Caco-2 (cell line): ENCODE measurements at regions not wholly inside any gene's neighbourhood (a gene's known extent, or its start where the extent isn't known, plus 50 kb on each side); places are given as distances from the start of the nearest gene placed in this dataset.

Source experiments
- BruUV-seq: library from RNA; stranded (reverse); fragments of 400-500 nt; replicated peaks from 2 replicates; lab custom pipeline; 2021; lab: Mats Ljungman, UMichigan
- CTCF ChIA-PET: fragments of 300-600 bp; sonication (Branson Sonifier 250); formaldehyde crosslinking; loops from one replicate; lab custom pipeline; 2022; ENCODE audit warnings: antibody characterized with exemption; lab: Charles Lee
- POLR2A ChIA-PET: fragments of 300-600 bp; sonication (Branson Sonifier 250); formaldehyde crosslinking; loops from one replicate; lab custom pipeline; 2022; ENCODE audit warnings: antibody characterized with exemption; lab: Charles Lee
- DNase-seq, 2 experiments: peaks; one replicate each; pipeline versions ENCODE4 v3.0.0 to v3.0.0-alpha.2; 2020 to 2022
- H3K27me3 ChIP-seq: replicated peaks from 2 replicates; pipeline ENCODE4 v1.6.0; 2011; ENCODE audit warnings: low read length; ENCODE audit not compliant: control insufficient read depth, insufficient read depth
- H3K36me3 ChIP-seq: 2 replicates; pipeline ENCODE4 v1.5.1; 2011; ENCODE audit warnings: low read length; ENCODE audit not compliant: control insufficient read depth, insufficient read depth
- H3K4me1 ChIP-seq: fragments of 250-450 bp; sonication (Bioruptor Pico); 2 replicates; pipeline ENCODE4 v1.5.1; 2020; ENCODE audit warnings: mild to moderate bottlenecking
- H3K4me3 ChIP-seq: 2 replicates; pipeline ENCODE4 v1.5.1; 2011; ENCODE audit warnings: low read depth, mild to moderate bottlenecking, control low read depth, low read length
- H3K9me3 ChIP-seq: fragments of 250-450 bp; sonication (Bioruptor Pico); 2 replicates; pipeline ENCODE4 v1.5.1; 2020; ENCODE audit warnings: mild to moderate bottlenecking, moderate library complexity
- H3K27ac Mint-ChIP-seq: one replicate; pipeline ENCODE4 v1.8.0; 2022; ENCODE audit warnings: mixed read lengths; ENCODE audit not compliant: unreplicated experiment
- H3K27me3 Mint-ChIP-seq: one replicate; pipeline ENCODE4 v1.8.0; 2022; ENCODE audit warnings: mixed read lengths; ENCODE audit not compliant: insufficient read depth, unreplicated experiment
- H3K36me3 Mint-ChIP-seq: one replicate; pipeline ENCODE4 v1.8.0; 2022; ENCODE audit warnings: mild to moderate bottlenecking, mixed read lengths; ENCODE audit not compliant: insufficient read depth, unreplicated experiment
- H3K4me1 Mint-ChIP-seq: one replicate; pipeline ENCODE4 v1.8.0; 2022; ENCODE audit warnings: low read depth, mixed read lengths; ENCODE audit not compliant: unreplicated experiment
- H3K4me3 Mint-ChIP-seq: one replicate; pipeline ENCODE4 v1.8.0; 2022; ENCODE audit warnings: mild to moderate bottlenecking, moderate library complexity, mixed read lengths; ENCODE audit not compliant: unreplicated experiment
- H3K9me3 Mint-ChIP-seq: one replicate; pipeline ENCODE4 v1.8.0; 2022; ENCODE audit warnings: mixed read lengths; ENCODE audit not compliant: unreplicated experiment
- CTCF ChIP-seq, 2 experiments: fragments of 200-600 bp in 1 of 2; IDR thresholded peaks; 1 replicate in 1 of 2; 2 replicates in 1 of 2; pipeline versions ENCODE4 v1.5.1 to v1.8.0; 2011 to 2022; ENCODE audit warnings: antibody characterized with exemption in 1 of 2, control low read depth in 1 of 2, inconsistent platforms in 1 of 2, low read depth in 1 of 2, low read length in 1 of 2, mild to moderate bottlenecking in 1 of 2, moderate library complexity in 1 of 2; ENCODE audit not compliant: insufficient read depth in 1 of 2, severe bottlenecking in 1 of 2, unreplicated experiment in 1 of 2
- intact Hi-C: fragments of 100-400 bp; cut with micrococcal nuclease; formaldehyde crosslinking; loops from one replicate; pipeline ENCODE4 v1.10.0; 2022; ENCODE audit not compliant: unreplicated experiment

- Mint-ChIP-seq H3K4me1 (peaks cover 15% of the 10 kb centered on the region), H3K27ac (no peak overlapping the region), H3K4me3 (peak overlapping the region; percentile 52), H3K27me3 (no peaks in the 10 kb centered on the region), H3K9me3 (no peaks in the 10 kb centered on the region), H3K36me3 (no peaks in the 10 kb centered on the region)
- Histone ChIP-seq H3K4me1 (peaks cover 4% of the 10 kb centered on the region; the same call in 1 of the 2 replicates), H3K36me3 (no peaks in the 10 kb centered on the region), H3K4me3 (no peak overlapping the region), H3K9me3 (no peaks in the 10 kb centered on the region), H3K27me3 (no peaks in the 10 kb centered on the region)
- ChIA-PET POLR2A (no interaction called here), CTCF (interaction anchor here (0.7 kb wide), 1 partner anchor 500 kb away, joined by 4 read pairs; no protein-coding TSS in a partner anchor)
- no TSS peak for BruUV-seq
- peak in 1 of 2 experiments; percentile 8 for DNase-seq
- intact Hi-C loops: no loop called here
- TF ChIP-seq CTCF (IDR thresholded peaks at IDR 0.05; ENCODE audit: insufficient read depth in 1 of 2, low read depth in 1 of 2, low read length in 1 of 2, severe bottlenecking in 1 of 2, unreplicated experiment in 1 of 2): no peak
Observed at GRCh38 chr6:95094751-95095663, 482.3 kb upstream of the MANEA start.

- Mint-ChIP-seq H3K27me3 (no peaks in the 10 kb centered on the region), H3K4me3 (no peak overlapping the region), H3K9me3 (no peaks in the 10 kb centered on the region), H3K27ac (no peak overlapping the region), H3K36me3 (no peaks in the 10 kb centered on the region), H3K4me1 (peaks cover 15% of the 10 kb centered on the region)
- POLR2A ChIA-PET: no interaction called here
- H3K36me3 ChIP-seq: no peaks in the 10 kb centered on the region
- no TSS peak for BruUV-seq
- H3K27me3 ChIP-seq: no peaks in the 10 kb centered on the region
- H3K4me1 ChIP-seq: peaks cover 4% of the 10 kb centered on the region; the same call in 1 of the 2 replicates
- H3K4me3 ChIP-seq: no peak overlapping the region
- intact Hi-C loops: no loop called here
- no peaks in the 10 kb centered on the region for H3K9me3 ChIP-seq
- CTCF ChIA-PET: no interaction called here
- TF ChIP-seq CTCF (IDR thresholded peaks at IDR 0.05; ENCODE audit: insufficient read depth in 1 of 2, low read depth in 1 of 2, low read length in 1 of 2, severe bottlenecking in 1 of 2, unreplicated experiment in 1 of 2): no peak
- DNase-seq: no peak
Observed at GRCh38 chr6:95095855-95096254, 481.5 kb upstream of the MANEA start.

DNA sequence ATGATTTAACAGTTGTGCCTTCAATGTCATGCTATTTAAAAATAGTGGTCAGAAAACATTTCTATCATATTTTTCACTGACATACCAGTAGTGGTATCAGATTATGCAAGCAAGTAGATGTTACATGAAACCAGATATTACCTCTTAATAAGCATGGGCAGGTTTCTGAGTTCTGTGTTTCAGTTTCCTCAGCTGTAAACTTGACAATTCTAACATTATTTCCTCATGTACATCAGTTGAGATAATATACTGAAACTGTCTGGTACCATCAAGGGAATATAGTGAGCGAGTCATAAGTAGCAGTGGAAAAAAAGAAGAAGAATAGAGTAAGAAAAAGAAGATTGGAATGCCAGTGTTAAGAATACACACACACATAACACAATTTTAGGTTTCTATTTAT, 477.9 kb upstream of the MANEA start:
- CTCF ChIA-PET: no interaction called here
- BruUV-seq: no TSS peak
- H3K4me1 Mint-ChIP-seq: peaks cover 6% of the 10 kb centered on the region

More for the DNA sequence above, 477.9 kb upstream of the MANEA start:
- no peaks in the 10 kb centered on the region for H3K27me3 ChIP-seq
- no peak for DNase-seq
- no peaks in the 10 kb centered on the region for H3K9me3 Mint-ChIP-seq
- H3K27ac Mint-ChIP-seq: no peak overlapping the region
- intact Hi-C loops: no loop called here
- POLR2A ChIA-PET: no interaction called here
- no peak for TF ChIP-seq CTCF (IDR thresholded peaks at IDR 0.05; ENCODE audit: insufficient read depth in 1 of 2, low read depth in 1 of 2, low read length in 1 of 2, severe bottlenecking in 1 of 2, unreplicated experiment in 1 of 2)
- no peaks in the 10 kb centered on the region for H3K36me3 Mint-ChIP-seq
- H3K4me3 Mint-ChIP-seq: no peak overlapping the region
- H3K4me3 ChIP-seq: no peak overlapping the region
- H3K27me3 Mint-ChIP-seq: no peaks in the 10 kb centered on the region
- H3K9me3 ChIP-seq: no peaks in the 10 kb centered on the region
- H3K4me1 ChIP-seq: peaks cover 4% of the 10 kb centered on the region; the same call in 1 of the 2 replicates
- no peaks in the 10 kb centered on the region for H3K36me3 ChIP-seq
